ENCODE measurements at regions not wholly inside any gene's neighbourhood (a gene's known extent, or its start where the extent isn't known, plus 50 kb on each side); places are given as distances from the start of the nearest gene placed in this dataset.

DNA sequence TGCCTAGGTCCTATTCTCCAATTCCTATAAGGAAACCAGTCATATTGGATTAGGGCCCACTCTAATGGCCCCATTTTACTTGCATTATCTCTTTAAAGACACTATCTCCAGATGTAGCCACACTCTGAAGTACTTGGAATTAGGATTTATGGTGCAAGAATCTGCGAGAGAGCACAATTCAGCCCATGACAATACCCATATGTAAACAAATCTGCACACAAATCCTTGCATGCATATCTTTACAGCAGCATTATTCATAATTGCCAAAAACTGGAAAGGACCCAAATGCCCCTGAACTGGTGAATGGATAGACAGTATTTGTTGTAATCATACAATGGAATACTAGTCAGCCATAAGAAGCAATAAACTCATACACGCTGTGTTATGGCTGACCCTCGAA, 229.8 kb upstream of the ADAMTS5 start:
- intact Hi-C loops (cut with DNase I; ENCODE audit: low total_unique reads) = no loop called here
- no peaks in the 10 kb centered on the region for H3K27me3 ChIP-seq
- no peaks in the 10 kb centered on the region for H3K9me3 ChIP-seq
- H3K4me1 ChIP-seq = no peaks in the 10 kb centered on the region
- TF ChIP-seq POLR2A (IDR thresholded peaks at IDR 0.05) (no peak), CTCF (IDR thresholded peaks at IDR 0.05) (no peak)
- DNase-seq = no peak
- no peaks in the 10 kb centered on the region for H3K36me3 ChIP-seq
- H3K4me3 ChIP-seq = no peak overlapping the region
- no peak overlapping the region for H3K27ac ChIP-seq

DNA sequence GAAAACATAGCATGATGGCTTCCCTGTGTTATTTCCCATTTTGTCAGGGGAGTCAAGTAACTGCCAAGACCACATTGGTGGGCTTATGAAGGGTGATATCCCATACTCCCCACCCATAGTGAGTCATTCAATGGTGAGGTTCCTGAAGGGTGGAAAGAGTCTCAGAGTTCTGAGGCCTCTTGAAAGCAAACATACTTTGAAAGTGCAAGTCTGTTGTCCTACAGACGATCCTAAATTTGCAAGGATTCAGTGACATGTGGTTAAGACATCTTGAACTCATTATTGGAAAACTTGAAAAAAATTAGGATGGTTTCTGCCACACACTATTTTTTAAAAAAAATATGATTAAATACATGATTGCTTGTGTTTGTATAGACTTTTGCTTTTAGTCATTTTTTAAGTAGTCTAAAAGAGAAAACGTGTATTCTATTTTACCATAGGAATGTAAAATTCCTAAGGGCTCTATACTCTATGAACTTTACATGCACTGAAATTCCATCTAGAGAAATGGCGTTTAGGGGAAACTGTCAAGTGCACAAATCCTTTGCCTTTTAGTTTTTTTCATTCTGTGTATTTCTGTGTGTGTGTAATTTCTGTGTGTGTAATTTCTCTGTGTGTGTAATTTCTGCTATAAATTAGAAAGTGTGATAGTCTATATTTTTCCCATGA, 225.5 kb upstream of the ADAMTS5 start:
- Histone ChIP-seq H3K36me3 (no peaks in the 10 kb centered on the region), H3K27ac (no peak overlapping the region), H3K4me1 (no peaks in the 10 kb centered on the region), H3K9me3 (no peaks in the 10 kb centered on the region), H3K4me3 (no peak overlapping the region), H3K27me3 (no peaks in the 10 kb centered on the region)
- no peak for DNase-seq
- no peak for TF ChIP-seq CTCF (IDR thresholded peaks at IDR 0.05)
- intact Hi-C loops (cut with DNase I; ENCODE audit: low total_unique reads) = no loop called here

- no peaks in the 10 kb centered on the region for H3K9me3 ChIP-seq
- intact Hi-C loops (cut with DNase I; ENCODE audit: low total_unique reads) = no loop called here
- H3K27ac ChIP-seq = no peak overlapping the region
- no peaks in the 10 kb centered on the region for H3K27me3 ChIP-seq
- DNase-seq = no peak
- no peaks in the 10 kb centered on the region for H3K4me1 ChIP-seq
- H3K36me3 ChIP-seq = no peaks in the 10 kb centered on the region
- no peak overlapping the region for H3K4me3 ChIP-seq
- TF ChIP-seq CTCF (IDR thresholded peaks at IDR 0.05) (no peak), POLR2A (IDR thresholded peaks at IDR 0.05) (no peak)
Observed at GRCh38 chr21:27190601-27191000, 223.7 kb upstream of the ADAMTS5 start.

GRCh38 chr21:27189870-27190269, 223.0 kb upstream of the ADAMTS5 start:
- intact Hi-C loops (cut with DNase I; ENCODE audit: low total_unique reads) = no loop called here
- H3K9me3 ChIP-seq = no peaks in the 10 kb centered on the region
- TF ChIP-seq POLR2A (IDR thresholded peaks at IDR 0.05) (no peak), CTCF (IDR thresholded peaks at IDR 0.05) (no peak)
- no peaks in the 10 kb centered on the region for H3K4me1 ChIP-seq
- DNase-seq = no peak
- no peaks in the 10 kb centered on the region for H3K36me3 ChIP-seq
- no peaks in the 10 kb centered on the region for H3K27me3 ChIP-seq
- H3K4me3 ChIP-seq = no peak overlapping the region
- H3K27ac ChIP-seq = no peak overlapping the region

GRCh38 chr21:27173053-27173452, 206.2 kb upstream of the ADAMTS5 start:
- Histone ChIP-seq H3K27ac (peak overlapping the region; percentile 67 to 72), H3K9me3 (no peaks in the 10 kb centered on the region), H3K36me3 (no peaks in the 10 kb centered on the region), H3K4me1 (peaks cover 0 to 6% of the 10 kb centered on the region in 2 donors), H3K4me3 (no peak overlapping the region), H3K27me3 (no peaks in the 10 kb centered on the region)
- no peak for TF ChIP-seq POLR2A (IDR thresholded peaks at IDR 0.05)
- intact Hi-C loops (cut with DNase I; ENCODE audit: low total_unique reads) = no loop called here
- DNase-seq = no peak

GRCh38 chr21:27171707-27172106, 204.8 kb upstream of the ADAMTS5 start:
- TF ChIP-seq CTCF (IDR thresholded peaks at IDR 0.05) (no peak), POLR2A (IDR thresholded peaks at IDR 0.05) (no peak)

More at GRCh38 chr21:27171707-27172106, 204.8 kb upstream of the ADAMTS5 start:
- Histone ChIP-seq H3K27me3 (no peaks in the 10 kb centered on the region), H3K9me3 (no peaks in the 10 kb centered on the region), H3K4me1 (peaks cover 0 to 6% of the 10 kb centered on the region in 2 donors), H3K27ac (peak overlapping the region; percentile 67 to 72), H3K4me3 (no peak overlapping the region), H3K36me3 (no peaks in the 10 kb centered on the region)
- DNase-seq = peak in 1 of 2 donors; percentile 26
- intact Hi-C loops (cut with DNase I; ENCODE audit: low total_unique reads) = no loop called here

Data from uterus (tissue), 3 donors.